ENCODE measurements at regions not wholly inside any gene's neighbourhood (a gene's known extent, or its start where the extent isn't known, plus 50 kb on each side); places are given as distances from the start of the nearest gene placed in this dataset.
"Not testable (repeated sequence)": the region's sequence is repeated elsewhere in the genome, so short reads cannot be mapped to it uniquely, and the experiment has no call there.

DNA sequence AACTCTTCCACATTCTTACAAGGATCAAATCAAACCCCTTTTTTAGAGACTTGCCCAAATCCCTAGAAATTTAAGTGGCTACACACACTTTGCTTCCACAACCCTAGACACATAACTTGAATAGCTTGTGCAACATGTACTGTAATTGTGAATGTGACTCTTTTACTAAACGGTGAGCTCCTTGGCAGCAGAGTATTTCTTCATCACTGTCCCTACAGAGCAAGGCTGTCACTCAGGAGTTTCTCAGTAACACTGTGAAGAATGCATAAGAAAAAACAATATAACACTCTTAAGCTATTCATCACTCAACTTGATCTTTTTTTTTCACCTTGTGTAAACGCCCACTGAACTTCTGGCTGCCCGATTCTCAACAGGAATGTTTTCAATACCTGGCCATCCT, 53.8 kb upstream of the ADAMTS18 start:
- DNase-seq (ENCODE audit: low read depth, low spot score): no peak

DNA sequence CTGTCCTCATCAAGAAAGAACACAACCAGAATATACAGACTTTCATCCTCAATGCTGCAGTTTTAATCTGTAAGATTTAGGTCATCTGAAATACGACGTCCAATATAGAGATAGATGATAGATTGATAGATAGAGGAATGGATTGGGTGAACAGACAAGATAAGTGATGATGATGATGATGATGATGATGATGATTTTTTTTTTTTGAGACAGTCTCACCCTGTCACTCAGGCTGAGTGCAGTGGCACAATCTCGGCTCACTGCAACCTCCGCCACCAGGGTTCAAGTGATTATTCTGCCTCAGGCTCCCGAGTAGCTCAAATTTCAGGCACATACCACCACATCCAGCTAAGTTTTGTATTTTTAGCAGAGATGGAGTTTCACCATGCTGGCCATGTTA, 56.3 kb upstream of the ADAMTS18 start:
- no peak for DNase-seq (ENCODE audit: low read depth, low spot score)

DNA sequence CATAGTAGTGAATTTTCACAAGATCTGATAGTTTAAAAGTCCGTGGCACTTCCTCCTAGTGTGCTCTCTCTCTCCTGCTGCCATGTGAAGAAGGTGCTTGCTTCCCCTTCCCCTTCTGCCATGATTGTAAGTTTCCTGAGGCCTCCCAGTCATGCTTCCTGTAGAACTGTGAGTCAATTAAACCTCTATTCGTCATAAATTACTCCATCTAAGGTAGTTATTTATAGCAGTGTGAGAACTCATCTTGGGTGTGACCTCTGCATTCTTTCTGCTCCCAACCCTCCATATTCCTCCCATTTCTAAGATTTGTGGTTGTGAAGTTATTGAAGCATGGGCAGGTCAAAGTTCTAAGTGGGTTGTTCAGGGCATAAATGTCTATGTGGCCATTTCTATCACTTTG, 62.1 kb upstream of the ADAMTS18 start:
- DNase-seq (ENCODE audit: low read depth, low spot score): no peak

DNA sequence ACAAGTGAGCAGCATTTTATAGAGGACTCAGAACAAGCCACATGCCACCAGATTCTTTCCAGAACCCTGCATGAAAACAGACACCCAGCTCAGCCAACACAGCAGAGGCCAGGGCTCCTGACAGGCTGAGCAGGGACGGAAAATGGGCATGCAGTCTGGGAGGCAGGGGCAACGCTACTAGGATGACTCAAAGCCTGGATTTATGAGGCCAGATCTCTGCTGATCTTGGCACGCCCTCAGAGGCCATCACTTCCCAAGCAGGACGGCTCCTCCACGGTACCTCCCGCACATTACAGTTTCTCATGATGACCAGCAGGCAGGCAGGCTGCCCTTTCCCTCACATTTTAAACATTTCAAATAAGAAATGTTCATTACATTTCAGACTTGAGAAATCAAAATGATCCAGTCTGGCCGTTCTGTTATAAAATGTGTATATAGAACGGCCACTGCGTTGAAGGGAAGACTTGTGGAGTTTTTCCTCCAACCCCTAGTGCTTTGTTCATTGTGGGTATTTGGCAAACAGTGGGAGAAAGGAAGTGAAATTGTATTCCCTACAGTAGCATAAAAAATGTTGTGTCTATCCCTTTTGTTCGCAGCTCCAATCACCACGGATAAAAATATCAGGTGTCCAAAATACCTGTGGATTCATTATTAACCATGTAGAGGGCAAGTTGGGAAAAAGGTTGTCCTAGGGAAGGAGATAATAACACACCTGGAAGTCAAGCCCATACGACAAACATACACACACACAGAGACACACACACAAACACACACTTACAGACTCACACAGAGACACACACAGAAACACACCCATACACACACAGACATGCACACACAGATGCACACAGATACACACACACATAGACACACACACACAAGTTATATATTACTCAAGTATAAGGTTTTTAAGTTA, 64.8 kb upstream of the ADAMTS18 start:
- peak; percentile 56 for DNase-seq (ENCODE audit: low read depth, low spot score)

GRCh38 chr16:77500286-77500598, 65.4 kb upstream of the ADAMTS18 start:
- no peak for DNase-seq (ENCODE audit: low read depth, low spot score)

- DNase-seq (ENCODE audit: low read depth, low spot score): no peak
Observed at GRCh38 chr16:77500934-77501664, 66.3 kb upstream of the ADAMTS18 start.

DNA sequence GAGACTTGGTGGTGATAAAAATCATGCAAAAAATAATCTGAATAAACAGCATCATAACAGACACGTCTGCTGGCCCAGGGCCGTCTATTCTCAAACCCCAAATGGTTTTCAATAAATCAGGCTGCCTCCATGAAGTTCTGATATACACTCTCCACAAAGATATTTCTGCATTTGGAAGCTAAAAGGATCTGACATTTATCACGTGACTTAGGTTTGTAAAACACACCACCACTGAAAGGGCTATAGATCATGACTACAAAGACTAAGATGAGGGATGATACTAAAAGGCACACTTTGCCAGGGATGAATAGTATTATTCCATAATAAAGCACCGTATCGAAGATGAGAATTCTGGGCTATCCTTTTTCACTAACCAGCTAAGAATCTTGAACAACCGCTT, 67.6 kb upstream of the ADAMTS18 start:
- DNase-seq (ENCODE audit: low read depth, low spot score): no peak

- not testable (repeated sequence) for DNase-seq (ENCODE audit: low read depth, low spot score)
Observed at GRCh38 chr16:77506492-77506891, 71.7 kb upstream of the ADAMTS18 start.

DNA sequence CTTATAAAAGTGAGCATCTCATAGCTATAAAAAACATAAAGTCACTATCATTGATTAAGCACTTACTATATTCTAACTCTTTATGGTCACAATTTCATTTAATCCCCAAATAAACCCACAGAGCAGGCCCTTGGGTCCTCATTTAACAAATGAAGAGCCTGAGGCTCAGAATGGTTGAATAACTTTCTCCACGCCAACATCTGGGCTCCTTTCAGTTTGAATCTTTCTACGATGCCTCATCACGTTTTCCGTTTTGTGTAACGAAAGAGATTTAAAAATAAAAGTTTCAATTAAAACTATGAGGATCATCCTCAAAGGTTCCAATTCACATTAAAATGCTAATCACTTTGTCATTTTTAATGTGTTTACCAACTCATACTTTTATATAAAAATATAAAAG, 74.2 kb upstream of the ADAMTS18 start:
- DNase-seq (ENCODE audit: low read depth, low spot score): no peak

DNA sequence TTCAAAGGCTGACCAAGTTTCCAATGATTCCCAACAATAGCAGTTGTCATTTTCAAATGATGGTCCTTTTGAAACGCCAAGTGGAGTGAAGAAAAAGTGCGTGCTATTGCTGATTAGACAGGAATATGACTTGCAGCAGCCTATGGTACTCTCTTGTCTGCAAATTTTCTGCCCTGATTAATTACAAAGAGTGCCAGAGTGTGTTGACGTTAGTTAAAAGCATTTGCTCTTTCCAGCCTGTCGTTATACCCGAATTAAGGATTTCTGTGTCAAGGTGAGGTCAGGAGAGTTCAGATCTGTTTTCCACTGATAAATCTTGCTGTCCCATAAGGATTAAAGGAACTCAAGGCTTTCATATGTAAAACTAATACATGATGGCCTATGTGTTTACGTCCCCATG, 75.0 kb upstream of the ADAMTS18 start:
- DNase-seq (ENCODE audit: low read depth, low spot score): no peak

DNA sequence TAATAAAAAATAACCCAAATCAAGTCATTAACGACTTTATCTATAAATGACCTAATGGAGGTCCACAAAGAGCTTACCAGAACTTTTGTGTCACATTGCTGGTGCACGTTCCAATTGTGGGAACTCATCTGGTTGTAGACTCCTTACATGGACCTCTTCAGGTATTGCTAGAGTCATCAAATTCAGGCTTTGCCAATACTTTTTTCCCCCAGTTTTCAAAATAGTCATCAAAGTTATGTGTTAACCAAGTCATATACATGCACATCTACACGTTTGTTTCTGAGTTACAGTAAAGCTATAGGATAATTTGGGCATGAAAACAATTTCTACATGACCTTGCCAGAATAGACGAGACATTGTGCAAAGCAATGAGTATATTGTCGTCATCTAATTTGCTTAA, 76.2 kb upstream of the ADAMTS18 start:
- DNase-seq (ENCODE audit: low read depth, low spot score): no peak

GRCh38 chr16:77514500-77515220, 79.8 kb upstream of the ADAMTS18 start:
- DNase-seq (ENCODE audit: low read depth, low spot score): no peak

GRCh38 chr16:77525226-77525625, 90.4 kb upstream of the ADAMTS18 start:
- not testable (repeated sequence) for DNase-seq (ENCODE audit: low read depth, low spot score)

DNA sequence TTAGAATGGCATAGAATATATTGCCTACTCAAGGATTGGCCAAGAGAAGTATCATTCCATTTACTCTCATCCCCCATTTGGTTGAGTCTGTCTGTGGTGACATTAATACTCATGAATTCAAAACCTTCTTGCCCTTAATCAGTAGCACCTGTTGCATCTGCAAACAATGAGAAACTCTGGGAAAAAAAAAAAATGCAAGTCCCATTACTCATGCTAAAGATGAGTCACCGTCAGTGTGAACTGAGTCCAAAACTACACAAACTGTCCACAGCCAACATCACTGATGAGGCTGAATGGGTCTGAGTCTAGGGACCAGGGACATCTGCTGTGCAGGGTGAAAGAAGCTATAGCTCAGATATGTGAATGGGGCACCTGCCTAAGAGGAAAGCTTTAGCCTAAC, 96.9 kb upstream of the ADAMTS18 start:
- no peak for DNase-seq (ENCODE audit: low read depth, low spot score)

- DNase-seq (ENCODE audit: low read depth, low spot score): no peak
Observed at GRCh38 chr16:77536809-77537208, 102.0 kb upstream of the ADAMTS18 start.

DNA sequence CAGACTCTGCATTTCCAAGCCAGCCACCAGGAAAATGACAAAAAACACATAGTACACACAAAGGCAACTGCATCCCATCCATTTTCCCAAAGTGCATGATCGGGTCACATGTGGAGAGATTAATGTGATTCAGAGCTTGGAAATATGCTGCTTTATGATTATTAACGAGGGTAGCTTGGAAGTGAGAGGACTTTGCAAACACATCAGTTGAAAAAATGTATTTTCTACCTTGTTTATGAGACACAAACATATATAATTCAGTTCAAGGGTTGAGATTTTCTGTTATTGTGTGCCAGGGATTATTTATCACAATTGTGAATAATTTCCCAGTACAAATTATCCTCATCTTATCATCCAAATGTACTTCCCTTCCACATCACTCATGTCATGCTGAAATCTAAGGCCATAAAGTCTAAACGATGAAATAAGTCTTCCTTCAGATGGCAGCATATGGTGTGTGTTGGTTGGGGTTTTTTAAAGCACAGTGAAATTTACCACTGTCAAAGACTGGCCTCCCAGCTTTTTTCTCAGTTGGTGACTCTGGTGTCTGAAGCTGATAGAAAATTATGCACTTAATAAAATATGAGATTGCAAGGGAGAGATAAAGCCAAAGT, 104.7 kb upstream of the ADAMTS18 start:
- no peak for DNase-seq (ENCODE audit: low read depth, low spot score)

DNA sequence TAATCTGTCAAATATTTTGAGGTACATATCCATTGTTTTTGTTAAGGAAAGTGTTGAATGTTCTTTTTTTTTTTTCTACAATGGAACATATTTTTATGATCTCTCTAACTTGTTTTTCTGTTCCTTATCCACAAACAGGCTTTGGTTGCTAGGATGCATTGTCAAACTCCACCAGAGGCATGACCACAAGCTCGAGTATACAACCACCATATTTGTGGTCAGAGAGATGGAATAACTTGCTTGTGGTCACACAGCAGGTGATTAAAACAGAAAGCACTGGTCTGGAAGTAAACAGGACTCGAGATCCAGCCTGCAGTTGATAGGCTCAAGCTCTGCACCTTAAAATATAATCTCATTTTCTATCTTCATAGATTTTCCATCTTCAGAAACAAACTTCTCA, 105.8 kb upstream of the ADAMTS18 start:
- DNase-seq (ENCODE audit: low read depth, low spot score): no peak

DNA sequence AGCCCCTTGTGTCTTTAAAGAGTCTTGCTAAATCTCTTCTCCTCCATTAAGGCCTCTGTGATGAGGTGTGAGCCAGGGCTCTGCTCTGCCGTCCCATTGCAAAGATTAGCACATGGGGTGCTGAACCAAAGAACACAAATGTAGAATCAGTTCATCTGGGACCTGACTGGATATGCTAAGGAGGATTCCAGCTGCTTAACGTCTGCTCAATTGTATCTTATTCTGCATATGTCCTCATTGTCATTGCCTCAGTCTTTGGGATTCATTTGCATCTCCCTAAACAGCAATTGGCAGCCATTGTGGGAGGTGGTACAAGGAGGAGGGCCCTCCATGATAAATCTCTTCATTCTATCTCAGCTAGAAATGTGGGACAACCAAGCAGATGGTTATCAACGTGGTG, 106.3 kb upstream of the ADAMTS18 start:
- no peak for DNase-seq (ENCODE audit: low read depth, low spot score)

DNA sequence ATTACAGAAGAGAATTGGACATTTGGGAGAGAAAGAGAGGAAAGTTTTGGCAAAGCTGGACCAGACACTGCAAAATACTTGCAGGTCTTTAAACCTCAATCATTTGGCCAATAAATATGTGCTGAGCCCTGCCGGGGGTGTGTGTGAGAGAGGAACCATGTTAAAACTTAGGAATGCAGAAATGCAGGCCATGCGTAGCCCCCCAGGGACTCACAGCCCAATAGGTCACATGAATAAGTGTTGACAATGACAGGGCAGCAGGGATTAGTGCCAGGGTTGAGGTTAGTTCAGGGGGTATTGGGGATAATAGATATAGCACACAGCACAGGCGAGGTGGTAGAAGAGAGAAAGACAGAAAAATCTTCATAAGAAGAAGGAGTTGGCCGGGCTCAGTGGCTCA, 113.3 kb upstream of the ADAMTS18 start:
- peak; percentile 10 for DNase-seq (ENCODE audit: low read depth, low spot score)

- DNase-seq (ENCODE audit: low read depth, low spot score): no peak
Observed at GRCh38 chr16:77548766-77549165, 113.9 kb upstream of the ADAMTS18 start.

- DNase-seq (ENCODE audit: low read depth, low spot score): no peak
Observed at GRCh38 chr16:77549876-77550275, 115.0 kb upstream of the ADAMTS18 start.

GRCh38 chr16:77551357-77551756, 116.5 kb upstream of the ADAMTS18 start:
- no peak for DNase-seq (ENCODE audit: low read depth, low spot score)
